Fibroblast of the aortic adventitia (primary cell): ENCODE measurements at regions not wholly inside any gene's neighbourhood (a gene's known extent, or its start where the extent isn't known, plus 50 kb on each side); places are given as distances from the start of the nearest gene placed in this dataset.

Experiments used
- DNase-seq: peaks from one replicate; pipeline ENCODE4 v3.0.0-alpha.2; 2010; ENCODE audit warnings: low read depth
- H3K4me3 ChIP-seq: 2 replicates; pipeline ENCODE4 v1.5.1; 2011; ENCODE audit warnings: low read depth, mild to moderate bottlenecking, control low read depth, low read length, moderate library complexity
- TF ChIP-seq, protein P1 (sequence below): IDR thresholded peaks from 2 replicates; pipeline ENCODE4 v1.5.1; 2011; ENCODE audit warnings: mild to moderate bottlenecking, low read length, control low read depth, inconsistent platforms; ENCODE audit not compliant: insufficient read depth

DNA sequence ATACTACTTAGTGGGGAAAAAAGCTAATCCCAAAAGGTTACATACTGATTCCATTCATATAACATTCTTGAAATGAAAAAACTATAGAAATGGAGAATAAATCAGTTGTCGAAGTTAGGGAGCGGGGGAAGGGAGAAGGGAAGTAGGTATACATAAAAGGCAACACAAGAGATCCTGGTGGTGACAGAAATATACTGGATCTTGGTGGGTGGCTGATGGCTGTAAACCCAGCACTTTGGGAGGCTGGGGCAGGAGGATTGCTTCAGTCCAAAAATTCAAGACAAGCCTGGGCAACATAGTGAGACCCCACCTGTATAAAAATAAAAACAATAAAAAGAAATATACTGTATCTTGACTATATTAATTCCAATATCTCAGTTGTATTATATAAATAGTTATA, 105.7 kb upstream of the LGSN start:
- H3K4me3 ChIP-seq = no peak overlapping the region
- no peak for DNase-seq
- TF ChIP-seq, protein P1, sequence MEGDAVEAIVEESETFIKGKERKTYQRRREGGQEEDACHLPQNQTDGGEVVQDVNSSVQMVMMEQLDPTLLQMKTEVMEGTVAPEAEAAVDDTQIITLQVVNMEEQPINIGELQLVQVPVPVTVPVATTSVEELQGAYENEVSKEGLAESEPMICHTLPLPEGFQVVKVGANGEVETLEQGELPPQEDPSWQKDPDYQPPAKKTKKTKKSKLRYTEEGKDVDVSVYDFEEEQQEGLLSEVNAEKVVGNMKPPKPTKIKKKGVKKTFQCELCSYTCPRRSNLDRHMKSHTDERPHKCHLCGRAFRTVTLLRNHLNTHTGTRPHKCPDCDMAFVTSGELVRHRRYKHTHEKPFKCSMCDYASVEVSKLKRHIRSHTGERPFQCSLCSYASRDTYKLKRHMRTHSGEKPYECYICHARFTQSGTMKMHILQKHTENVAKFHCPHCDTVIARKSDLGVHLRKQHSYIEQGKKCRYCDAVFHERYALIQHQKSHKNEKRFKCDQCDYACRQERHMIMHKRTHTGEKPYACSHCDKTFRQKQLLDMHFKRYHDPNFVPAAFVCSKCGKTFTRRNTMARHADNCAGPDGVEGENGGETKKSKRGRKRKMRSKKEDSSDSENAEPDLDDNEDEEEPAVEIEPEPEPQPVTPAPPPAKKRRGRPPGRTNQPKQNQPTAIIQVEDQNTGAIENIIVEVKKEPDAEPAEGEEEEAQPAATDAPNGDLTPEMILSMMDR = no peak

DNA sequence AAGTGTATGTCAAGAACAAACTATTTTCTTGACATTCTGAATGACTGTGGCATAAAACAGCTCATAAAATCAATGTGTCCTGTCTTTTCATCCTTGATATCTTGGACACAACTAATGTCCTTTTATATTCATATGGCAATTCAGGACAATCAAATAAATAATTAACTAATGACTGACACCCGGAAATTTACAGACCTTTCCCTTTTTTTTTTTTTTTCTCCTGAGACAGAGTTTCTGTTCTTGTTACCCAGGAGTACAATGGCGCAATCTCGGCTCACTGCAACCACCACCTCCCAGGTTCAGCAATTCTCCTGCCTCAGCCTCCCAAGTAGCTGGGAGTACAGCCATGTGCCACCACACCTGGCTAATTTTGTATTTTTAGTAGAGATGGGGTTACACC, 107.1 kb upstream of the LGSN start:
- DNase-seq = no peak
- H3K4me3 ChIP-seq = no peak overlapping the region
- TF ChIP-seq, protein P1 = no peak

DNA sequence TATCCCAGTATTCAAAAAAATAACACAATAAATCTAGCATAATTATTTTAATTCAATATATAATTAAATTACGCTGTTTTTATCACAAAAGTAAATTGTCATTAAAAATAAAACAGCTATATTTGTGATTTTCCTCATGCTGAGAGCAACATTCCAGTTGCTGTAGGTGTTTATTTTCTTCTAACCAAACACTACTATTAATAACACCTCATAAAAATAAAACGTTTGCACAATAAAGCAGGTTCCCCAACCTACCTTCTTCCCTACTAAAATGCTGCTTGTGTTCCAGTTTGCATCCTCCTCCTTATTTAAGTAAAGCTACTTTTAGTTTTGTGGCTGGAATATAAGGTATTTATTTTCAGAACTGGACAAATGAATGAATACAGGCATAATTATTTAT, 108.2 kb upstream of the LGSN start:
- no peak for DNase-seq
- TF ChIP-seq, protein P1 = no peak
- H3K4me3 ChIP-seq = no peak overlapping the region

DNA sequence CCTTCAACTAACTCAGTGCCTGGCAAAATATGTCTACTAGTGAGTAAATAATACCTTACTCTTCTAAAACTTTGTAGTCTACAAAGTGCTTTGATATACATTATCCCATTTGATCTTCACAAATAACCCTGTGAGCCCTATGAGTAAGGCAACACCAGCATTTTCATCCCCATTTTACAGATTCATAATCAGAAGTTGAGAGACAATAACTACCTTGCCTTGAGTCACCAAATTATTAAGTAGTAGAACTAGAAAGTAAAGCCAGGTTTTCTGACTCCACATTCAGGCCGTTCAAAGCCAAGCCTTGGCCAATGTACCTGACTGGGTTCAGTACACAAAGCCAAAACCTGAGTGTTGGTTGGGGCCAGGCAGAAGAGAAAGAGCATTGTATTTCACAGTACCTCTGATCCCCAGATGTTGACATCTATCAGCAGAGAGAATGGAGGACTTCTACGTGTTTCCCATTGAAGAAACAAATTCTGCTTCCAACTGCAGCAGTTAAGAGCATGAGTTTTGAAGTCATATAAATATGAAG, 111.3 kb upstream of the LGSN start:
- no peak for DNase-seq
- TF ChIP-seq, protein P1 = no peak
- no peak overlapping the region for H3K4me3 ChIP-seq

DNA sequence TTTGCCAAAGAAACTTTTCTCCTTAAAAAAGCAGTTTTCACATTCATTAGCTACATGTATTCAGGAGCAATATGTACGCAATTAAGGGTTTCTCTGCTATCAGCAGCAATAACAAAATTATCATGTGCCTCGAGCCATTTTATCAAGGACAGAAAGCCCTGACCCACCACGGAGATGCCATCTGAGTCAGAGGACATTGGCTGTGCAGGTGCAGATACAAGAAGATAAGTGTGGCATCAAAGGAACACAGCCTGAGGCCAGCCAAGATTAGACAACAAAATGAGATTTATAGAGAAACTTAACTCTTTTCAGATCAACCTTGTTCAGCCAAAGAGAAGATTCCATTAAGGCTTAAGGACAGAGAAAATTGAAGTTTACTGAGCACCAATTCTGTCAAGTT, 115.2 kb upstream of the LGSN start:
- no peak for DNase-seq
- no peak overlapping the region for H3K4me3 ChIP-seq

DNA sequence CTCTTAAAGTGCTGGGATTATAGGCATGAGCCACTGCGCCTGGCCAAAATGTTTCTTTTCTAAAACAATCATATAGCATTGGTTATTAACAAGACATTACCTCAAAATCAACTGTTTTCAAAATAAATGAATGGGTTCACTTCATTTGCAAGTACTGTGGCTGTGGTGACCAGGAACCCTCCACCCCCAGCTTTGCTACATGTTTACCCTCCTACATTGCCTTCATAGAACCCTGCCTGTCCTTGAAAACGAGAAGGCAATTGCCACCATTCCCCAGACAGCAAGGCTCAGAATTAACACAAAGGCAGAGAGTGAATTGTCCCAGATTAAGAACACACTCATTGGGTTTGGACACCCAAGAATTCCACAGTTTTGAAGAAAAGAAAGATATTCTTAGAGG, 116.6 kb upstream of the LGSN start:
- no peak for DNase-seq
- TF ChIP-seq, protein P1 = no peak

More for the DNA sequence above, 115.2 kb upstream of the LGSN start:
- TF ChIP-seq, protein P1 = no peak

DNA sequence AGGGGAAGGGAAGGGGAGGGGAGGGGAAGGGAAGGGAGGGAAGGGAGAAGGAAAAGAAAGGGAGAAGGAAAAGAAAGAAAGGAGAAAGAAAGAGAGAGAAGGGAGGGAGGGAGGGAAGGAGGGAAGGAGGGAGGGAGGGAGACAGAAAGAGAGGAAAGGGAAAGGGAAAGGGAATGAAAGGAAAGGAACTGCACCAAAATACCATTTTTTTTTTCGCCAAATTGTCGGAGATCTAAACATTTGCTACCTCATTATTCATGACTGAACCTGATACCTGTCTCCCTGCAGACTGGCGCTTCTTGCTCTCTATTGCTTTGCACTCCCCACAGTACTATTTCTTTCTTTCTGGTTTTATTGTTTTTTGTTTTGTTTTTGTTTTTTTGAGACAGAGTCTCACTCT, 117.3 kb upstream of the LGSN start:
- no peak overlapping the region for H3K4me3 ChIP-seq
- no peak for DNase-seq
- TF ChIP-seq, protein P1 = no peak

More for the DNA sequence above, 116.6 kb upstream of the LGSN start:
- H3K4me3 ChIP-seq = no peak overlapping the region
